H1 (cell line): ENCODE measurements at regions not wholly inside any gene's neighbourhood (a gene's known extent, or its start where the extent isn't known, plus 50 kb on each side); places are given as distances from the start of the nearest gene placed in this dataset.

ENCODE experiments used
- BACH1 ChIP-seq: IDR thresholded peaks from 2 replicates; pipeline ENCODE4 v1.6.1; 2012; ENCODE audit warnings: low read length, improper control_type of control experiment
- CHD7 ChIP-seq: fragments of 300-600 bp; sonication (generic); IDR thresholded peaks from 2 replicates; pipeline ENCODE4 v1.7.1; 2012; ENCODE audit warnings: low read length, moderate library complexity, mild to moderate bottlenecking, inconsistent platforms; ENCODE audit not compliant: insufficient replicate concordance
- E2F6 ChIP-seq: IDR thresholded peaks from 2 replicates; pipeline ENCODE4 v1.6.1; 2012; ENCODE audit warnings: inconsistent platforms
- GABPA ChIP-seq: IDR thresholded peaks from 2 replicates; pipeline ENCODE4 v1.6.1; 2011; ENCODE audit warnings: mild to moderate bottlenecking, low read length, moderate library complexity, borderline replicate concordance; ENCODE audit not compliant: insufficient read depth
- RBBP5 ChIP-seq: IDR thresholded peaks from 2 replicates; pipeline ENCODE4 v1.7.1; 2012; ENCODE audit warnings: low read depth, mild to moderate bottlenecking, inconsistent platforms, low read length, moderate library complexity, borderline replicate concordance
- TF ChIP-seq, protein P1 (sequence below): IDR thresholded peaks from 2 replicates; pipeline ENCODE4 v1.6.1; 2012; ENCODE audit warnings: low read length, inconsistent platforms

DNA sequence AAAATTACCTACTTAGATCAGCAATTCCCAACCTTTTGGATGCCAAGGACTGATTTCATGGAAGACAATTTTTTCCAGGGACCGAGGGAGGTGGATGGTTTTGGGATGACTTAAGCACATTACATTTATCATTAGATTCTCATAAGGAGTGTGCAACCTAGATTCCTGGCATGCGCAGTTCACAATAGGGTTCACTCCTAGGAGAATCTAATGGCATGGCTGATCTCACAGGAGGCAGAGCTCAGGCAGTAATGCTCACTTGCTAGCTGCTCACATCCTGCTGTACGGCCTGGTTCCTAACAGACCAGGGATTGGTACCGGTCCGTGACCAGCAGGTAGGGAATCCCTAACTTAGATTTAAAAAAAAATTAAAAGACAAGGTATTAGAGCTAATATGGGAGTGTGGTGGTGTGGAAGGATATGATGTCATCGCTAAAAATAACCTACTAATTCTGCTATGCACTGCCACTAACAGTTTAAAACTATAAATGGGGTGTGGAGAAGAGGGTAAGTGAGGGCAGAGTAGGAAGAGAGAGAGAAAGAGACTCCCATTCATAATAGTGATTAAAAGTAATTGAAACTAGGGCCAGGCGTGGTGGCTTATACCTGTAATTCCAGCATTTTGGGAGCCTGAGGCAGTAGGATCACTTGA lies 282.7 kb downstream of the BAMBI start (continued):
- TF ChIP-seq, protein P1, sequence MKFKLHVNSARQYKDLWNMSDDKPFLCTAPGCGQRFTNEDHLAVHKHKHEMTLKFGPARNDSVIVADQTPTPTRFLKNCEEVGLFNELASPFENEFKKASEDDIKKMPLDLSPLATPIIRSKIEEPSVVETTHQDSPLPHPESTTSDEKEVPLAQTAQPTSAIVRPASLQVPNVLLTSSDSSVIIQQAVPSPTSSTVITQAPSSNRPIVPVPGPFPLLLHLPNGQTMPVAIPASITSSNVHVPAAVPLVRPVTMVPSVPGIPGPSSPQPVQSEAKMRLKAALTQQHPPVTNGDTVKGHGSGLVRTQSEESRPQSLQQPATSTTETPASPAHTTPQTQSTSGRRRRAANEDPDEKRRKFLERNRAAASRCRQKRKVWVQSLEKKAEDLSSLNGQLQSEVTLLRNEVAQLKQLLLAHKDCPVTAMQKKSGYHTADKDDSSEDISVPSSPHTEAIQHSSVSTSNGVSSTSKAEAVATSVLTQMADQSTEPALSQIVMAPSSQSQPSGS, result no peak
- no peak for TF ChIP-seq BACH1
- no peak for TF ChIP-seq E2F6
- TF ChIP-seq CHD7, result no peak
- no peak for TF ChIP-seq RBBP5
- TF ChIP-seq GABPA, result no peak
